GM03348 (cell line): ENCODE measurements at regions not wholly inside any gene's neighbourhood (a gene's known extent, or its start where the extent isn't known, plus 50 kb on each side); places are given as distances from the start of the nearest gene placed in this dataset.
"Not testable (repeated sequence)": the region's sequence is repeated elsewhere in the genome, so short reads cannot be mapped to it uniquely, and the experiment has no call there.

Source experiments
- DNase-seq: peaks from one replicate; pipeline ENCODE4 v3.0.0; 2012; ENCODE audit warnings: low spot score

DNA sequence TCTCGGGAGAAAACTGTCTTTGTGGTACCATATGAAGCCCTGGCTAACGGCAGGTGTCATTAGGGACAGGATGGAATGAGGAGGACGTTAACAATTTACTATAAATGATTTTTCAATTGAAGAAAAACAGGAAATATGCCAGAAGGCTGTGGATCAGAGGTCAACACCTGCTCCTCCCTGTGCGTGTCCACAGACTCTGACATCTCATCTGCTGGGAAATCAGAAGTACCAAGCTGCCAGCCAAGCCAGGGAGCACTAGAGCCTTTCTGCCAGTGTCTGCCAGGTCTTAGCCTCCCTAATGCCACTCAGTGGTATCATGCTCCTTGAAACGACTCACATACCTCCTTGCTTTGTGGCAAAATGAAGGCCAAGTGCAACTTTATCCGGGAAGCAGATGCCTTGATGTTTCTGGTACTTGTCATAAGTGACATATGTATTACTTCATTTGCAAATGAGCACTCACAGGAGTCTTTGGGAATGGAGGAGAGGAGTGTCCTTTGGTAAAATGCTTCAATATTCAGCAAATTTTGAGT lies 541.1 kb downstream of the SATB2 start:
- DNase-seq: no peak

DNA sequence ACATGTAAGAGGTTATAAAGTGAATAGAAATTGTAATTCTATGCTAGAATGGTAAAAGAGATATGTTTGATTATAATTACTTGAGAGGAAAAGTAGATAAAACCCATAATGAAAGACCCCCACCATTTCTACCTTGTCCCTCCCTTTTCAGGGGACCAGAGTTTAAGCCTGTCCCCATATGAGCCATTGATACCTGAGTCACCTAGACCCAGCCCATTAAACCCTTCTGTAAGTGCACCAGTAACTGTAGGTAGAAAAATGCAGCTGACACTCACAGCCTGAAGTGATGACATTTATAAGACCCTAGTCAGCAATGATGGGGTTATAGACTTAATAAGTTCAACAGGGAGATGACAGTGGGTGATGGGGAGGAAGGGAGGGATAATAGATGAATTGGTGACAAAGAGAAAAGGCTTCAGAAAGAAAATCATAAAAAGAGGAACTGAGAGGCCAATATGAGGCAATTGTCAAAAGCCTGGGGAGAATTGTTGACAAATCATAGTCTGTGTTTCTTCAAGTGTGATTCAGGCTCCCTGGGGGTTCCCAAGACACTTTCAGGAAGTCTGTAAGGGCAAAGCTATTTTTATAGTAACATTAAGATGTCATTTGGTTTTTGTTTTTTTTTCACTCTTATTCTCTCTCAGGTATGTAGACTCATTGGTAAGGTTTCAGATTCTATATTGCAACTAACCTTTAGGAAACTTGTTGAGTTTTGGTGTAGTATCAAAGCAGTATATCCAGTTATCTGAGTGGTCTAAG lies 544.2 kb downstream of the SATB2 start:
- DNase-seq: no peak

DNA sequence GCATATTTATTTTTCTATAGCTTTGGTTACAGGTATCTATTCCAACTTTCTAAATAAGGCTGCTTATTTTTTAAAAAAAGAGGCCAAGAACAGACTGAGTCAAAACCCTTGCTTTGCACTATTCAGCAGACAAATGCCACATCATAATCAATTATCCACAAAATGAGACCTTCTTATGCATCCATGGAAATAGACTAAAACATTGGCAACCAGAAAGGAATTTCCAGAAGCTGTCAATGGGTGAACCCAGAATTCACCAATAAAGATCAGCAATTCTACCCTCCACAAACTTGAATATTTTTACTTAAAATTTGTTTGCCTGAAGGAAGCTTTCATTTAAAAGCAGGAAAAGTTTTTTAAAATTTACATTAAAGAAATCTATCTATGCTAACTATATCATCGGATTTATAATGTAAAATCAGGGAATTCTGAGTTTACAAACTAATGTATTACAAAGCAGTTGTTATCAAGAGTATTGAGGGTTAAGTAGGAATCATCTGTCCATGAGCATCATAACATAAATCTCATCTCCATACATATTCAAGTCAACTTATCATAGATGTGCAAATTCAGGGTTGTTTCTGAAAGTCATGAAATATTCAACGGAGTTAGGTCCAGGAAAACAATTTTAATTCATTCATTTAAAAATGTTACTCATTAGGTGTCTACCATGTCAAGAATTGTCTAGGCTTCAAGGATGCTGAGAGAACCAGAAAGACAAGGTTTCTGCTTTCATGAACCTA lies 548.0 kb downstream of the SATB2 start:
- DNase-seq: no peak

DNA sequence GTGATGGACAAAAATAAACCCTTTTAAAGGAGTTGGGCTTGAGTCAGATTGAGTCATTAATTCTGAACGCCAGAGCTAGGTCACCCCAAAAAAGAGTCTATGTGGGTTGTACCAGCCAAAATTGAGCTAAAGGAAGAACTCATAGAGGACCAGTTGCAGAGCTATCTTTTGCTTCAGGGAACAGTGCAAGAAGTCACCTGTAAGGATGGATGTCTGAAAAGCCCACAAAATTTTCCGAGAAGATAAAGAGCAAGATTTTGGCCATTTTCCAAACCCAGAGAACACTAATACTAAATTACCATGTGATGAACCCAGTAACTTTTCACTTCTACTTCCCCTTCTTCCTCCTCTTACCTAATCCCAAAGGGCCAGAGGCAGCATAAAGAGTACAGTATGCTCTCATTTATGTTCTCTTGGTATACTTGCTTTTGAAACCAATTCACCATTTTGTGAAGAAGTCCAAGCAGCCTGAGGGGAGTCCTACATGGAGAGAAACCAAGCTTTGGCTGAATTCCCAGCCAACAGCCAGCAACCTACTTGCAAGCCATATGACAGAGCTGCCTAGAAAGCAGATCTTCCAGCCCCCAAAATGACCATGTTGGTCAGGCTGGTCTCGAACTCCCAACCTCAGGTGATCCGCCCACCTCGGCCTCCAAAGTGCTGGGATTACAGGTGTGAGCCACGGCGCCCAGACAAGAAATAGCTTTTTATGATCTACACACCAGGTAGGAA lies 551.7 kb downstream of the SATB2 start:
- DNase-seq: no peak

DNA sequence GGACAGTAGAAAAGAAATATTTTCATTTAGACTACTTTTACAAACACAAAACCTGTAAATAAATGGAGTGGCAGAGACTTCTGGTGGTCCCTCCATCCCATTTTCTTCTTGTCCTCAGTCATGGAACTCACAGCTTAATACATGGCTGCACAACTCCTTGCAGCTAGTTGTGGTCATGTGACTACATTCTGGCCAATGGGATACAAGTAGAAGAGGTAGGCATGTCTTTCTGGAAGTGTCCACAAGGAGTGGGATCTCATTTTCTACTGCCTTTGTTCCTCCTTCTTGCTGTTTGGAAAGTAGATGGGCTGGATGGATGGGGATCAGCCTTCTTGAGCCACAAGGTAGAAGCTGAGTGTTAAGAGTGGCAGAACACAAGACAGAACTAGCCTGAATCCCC lies 555.8 kb downstream of the SATB2 start:
- no peak for DNase-seq

DNA sequence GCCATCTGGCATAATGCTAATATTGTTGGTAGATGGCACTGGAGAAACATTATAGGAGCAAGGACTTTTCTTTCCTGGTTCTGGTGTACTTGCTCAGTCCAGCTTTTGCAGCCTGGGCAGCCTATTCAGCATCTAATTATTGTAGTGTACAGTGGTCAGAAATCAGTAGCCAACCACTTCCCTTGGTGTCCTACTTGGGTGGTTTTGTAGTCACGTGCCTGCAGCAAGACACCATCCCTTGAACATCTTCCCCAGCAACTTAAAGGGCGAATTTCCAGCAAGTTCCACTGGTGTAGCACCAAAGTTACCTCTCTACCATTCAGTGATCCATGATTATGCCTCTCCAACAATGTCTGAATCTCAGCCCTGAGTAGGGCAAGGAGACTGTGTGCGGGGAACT lies 557.6 kb downstream of the SATB2 start:
- DNase-seq: no peak

DNA sequence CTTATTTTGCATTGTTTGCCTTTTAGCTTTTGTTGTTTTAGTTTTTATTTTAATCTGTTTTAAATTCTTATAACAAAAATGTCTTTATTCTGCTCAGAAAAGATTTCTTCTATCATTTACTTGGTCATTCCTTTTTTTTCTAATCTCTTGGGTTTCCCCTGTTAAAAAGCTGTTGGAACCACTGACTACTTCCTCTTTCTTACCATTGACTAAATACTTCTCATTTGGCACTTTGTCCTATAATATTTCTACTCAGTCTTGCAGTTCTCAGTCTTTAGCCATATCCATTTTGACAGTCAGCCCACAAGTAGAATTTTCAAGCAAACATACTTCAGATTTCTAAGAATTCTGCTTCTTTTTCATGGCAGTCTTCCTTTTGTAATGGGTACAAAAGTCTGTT lies 567.2 kb downstream of the SATB2 start:
- no peak for DNase-seq

DNA sequence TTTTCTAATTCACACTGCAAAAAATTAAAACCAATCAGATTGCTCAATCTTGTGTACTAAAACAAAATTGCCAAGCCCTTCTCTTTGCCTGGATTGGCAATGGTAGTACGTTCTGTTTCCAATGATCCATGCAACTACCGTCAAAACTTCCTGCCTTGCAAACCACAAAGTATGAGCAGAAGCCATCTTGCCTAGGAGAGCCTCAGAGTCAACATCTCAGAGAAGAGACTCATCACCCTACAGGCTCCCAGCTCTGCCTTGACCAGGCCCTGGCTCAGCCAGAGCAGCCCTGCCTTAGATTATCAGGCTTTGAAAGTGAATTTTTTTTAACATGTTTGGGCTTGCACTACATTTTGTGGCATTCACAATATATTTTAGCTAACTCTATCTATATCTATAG lies 574.1 kb downstream of the SATB2 start:
- peak; percentile 24 for DNase-seq

DNA sequence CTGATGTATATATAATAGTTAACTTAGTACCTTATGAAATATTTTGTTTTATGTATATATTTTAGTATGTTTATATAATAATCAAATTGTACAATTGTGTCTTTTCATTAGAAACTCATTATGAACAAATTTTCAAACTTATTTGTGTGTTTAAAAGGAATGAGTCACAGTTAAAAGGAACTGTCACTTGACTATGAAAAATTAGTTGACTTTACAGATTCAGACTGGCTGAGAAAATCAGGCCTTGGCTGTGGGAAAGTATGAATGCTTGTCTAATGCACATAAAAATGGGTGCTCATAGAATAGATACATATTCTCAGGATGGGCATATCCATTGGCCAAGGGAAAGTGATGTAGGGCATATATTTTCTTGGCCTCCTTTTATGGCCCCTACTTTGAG lies 576.8 kb downstream of the SATB2 start:
- DNase-seq: no peak

DNA sequence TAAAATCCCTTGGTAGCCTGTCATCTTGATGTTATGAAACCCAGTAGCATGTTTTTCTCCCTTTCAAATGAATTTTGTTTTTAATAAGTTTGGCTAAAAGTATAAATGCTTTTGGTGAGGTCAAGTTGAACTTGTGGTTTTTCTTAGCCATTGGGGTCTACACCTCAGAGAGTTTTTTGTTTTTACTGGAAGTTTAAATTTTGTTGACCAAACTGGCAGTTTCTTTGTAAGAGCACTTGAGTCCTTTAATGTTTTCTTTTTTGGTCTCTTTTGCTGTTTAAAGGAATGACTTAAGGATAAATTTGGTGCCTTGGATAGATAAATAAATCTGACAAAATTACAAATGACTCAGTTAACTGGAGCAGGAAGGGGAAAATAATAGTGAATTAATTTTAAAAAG lies 577.3 kb downstream of the SATB2 start:
- no peak for DNase-seq

DNA sequence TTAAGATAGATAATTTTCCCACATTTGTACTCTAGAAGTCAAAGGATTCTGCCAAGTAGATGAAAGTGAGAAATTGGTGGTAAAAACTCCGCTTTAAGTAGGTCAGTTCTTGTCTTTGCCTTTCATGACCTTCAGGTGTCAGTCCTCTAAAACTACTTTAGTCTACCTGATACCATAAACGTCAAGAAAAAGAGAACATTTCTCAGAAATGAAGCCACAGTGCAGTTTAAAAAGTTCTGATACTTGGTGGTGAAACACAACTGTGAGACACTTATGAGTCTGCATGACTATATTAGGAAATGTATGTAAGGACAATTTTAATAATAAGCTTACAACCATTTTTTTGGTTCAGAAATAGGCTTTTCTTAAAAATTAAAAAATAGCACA lies 583.3 kb downstream of the SATB2 start:
- no peak for DNase-seq

DNA sequence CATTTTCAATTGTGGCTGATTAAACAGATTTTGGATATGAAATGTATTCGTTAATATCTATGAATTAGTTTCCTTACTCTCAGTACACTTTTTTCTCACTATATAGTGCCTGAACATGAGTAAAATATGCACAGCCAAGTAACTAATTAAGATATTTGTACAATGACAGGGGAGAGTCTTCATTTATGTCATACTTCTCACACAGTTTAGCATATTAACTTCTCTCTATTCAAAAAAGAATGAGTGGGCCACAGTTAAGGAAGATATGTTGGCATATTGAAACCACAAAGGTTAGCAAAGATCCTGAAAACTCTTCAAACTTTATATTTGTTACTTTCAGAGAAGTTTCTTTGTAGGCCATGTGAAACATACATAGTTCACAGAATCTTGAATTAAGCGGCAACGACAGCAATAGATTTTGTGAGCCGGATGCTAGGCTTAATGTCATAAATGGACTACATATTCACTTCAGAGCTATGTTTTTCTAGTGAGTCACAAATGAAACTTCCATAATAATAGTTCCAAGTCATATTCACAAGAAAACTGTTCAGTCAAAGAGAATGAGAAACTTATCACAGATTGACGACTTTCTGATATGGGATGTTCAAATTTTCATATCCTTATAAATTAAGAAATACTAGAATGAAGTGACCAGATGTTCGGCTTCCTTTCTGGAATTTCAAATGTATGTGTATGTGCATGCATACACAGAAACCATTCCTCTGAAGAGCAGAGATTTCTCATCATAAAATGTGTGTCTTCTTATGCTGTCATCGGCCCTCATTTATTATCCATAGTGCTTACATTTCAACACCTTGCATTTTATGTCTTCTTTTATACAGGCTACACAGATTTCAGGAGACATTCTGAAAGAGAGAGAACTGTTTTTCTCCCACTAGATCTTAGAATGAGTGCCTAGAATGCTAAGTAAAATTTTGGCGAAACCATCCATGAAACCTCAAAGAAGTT lies 584.0 kb downstream of the SATB2 start:
- peak; percentile 35 for DNase-seq

DNA sequence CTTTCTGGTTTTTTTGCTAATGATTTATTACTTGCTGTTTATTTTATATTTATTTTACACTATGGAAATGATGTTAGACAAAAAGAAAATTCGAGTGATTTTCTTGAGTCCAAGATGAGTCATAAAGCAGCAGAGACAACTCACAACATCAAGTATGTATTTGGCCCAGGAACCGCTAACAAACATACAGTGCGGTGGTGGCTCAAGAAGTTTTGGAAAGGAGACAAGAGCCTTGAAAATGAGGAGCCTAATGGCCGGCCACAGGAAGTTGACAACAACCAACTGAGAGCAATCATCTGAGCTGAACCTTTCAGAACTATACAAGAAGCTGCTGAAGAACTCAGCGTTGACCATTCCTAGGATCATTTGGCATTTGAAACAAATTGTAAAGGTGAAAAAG lies 594.1 kb downstream of the SATB2 start:
- DNase-seq: peak; percentile 6

DNA sequence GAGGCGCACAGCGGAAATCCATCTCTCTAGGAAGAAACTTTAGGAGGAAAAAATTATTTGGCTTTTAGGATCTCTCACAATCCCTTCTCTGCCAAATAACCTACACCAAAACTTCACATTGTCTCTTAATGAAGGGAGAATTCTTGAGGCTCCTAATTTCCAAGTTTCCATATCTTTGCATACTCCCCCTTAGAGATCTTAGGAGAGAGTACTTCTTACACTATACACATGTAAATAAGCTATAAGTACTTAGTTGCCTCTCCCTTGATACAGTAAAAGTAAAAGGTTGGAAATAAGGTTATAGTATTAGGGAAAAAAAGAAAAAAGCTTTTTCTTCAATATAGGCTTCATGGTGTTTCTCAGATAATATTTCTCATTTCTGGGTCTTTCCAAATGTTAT lies 596.7 kb downstream of the SATB2 start:
- no peak for DNase-seq

DNA sequence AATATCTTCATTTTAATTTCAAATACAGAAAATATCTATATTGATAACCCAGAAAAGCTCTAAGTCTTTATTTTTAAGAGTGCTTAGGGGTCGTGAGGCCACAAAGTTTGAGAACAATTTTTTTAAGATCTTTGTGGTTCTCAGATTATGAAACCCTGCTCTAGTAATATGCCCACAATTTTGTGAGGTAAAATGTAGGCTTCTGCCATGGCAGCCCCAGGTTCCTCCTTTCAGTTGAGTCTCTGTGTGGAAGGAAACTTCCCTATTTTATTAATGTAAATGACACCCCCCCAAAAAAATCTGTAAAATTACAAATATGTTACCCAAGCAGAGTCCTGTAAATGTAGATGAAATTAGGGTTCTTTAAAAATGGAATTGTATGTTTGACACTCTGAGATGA lies 600.5 kb downstream of the SATB2 start:
- DNase-seq: no peak

DNA sequence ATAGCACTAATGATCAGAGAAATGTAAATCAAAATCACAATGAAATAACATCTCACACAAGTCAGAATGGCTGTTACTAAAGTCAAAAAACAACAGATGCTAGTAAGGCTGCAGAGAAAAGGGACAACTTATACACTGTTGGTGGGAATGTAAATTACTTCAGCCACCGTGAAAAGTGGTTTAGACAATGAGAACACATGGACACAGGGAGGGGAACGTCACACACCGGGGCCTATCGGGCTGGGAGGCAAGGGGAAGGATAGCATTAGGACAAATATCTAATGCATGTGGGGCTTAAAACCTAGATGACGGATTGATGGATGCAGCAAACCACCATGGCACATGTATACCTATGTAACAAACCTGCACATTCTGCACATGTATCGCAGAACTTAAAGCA lies 602.0 kb downstream of the SATB2 start:
- not testable (repeated sequence) for DNase-seq

DNA sequence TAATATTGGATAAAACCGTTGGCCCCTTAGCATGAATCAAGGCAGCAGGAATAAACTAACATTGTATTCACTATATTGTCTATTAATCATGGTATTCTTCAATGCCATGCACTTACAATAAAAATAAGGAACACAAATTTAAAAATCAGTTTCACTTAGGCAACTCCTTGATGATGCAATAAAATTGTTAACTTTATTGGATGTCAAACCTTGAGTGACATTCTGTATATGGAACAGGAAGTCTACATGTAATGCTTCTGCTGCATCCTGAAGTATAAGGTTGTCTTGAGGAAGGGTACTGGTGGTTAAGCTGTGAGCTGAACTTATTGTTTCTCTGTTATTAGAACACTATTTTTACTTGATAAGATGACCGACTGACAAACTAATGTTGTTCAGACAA lies 605.5 kb downstream of the SATB2 start:
- no peak for DNase-seq

DNA sequence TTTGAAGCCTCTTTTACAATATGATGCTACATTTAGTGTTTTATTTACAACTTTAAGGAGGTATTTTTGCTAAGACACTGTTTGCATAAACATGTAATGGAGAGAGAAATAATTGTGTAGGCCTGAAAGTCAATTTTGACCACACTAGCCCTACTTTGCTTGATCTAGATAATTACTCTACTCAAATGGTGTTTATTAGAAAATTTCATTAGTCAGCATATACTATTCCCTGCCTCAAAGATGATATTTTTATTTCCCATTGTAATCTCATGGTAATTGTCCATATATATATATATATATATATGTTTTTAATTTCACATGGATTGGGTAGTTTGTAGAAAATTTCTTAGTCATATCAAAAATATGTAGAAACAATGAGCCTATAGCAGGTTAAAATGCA lies 632.2 kb downstream of the SATB2 start:
- no peak for DNase-seq

DNA sequence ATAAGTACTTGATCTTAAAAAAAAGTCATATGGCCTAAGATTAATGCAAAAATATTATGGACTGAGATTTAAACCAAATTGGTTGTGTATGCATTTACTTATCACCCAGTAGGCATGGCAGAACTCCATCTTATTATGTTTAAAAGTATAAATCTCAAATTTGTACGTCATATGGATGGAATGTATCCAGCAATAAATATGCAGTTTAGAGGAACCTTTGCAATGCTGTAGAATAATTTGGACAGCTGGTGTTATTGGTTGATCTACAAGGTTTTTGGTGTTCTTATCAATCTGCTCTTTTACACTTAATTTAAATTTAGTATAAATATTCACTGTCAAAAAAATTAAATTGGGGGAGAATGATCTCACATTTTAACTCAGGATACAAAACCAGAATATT lies 640.2 kb downstream of the SATB2 start:
- DNase-seq: no peak

DNA sequence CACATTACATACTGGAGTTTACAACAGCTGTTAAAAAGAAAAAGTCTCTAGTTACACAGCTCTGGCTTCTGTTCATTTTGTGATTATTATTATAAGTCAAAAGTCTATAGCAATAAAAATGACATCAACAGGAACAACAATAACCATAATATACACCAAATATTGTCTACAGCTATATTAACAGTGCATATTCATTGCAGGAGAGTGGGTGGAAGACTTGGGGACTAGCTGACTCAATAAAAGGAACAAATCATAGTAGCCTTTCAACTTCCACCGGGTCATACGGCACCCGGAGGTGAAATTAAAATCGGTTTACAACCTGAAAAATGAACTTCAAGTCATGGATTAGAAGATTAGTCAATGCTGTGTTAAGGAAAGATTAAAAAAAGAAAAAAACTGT lies 642.1 kb downstream of the SATB2 start:
- DNase-seq: no peak

DNA sequence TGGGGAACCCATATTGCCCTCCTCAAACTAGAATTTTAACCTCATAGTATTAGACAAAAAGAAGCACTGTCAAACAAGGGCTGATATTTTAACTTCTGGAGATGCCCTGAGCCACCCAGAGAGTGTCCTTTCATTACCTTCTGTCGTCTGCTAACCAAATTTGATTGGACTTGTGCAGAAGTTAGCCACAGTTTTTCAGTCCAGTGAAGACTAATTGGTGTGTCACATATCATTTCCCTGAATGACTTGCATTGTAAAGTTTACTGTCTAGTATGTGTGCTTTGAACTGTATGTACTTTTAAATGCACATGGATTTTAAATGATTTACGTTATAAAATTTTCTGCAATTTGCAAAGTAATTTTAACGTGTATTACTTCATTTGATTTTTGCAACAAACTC lies 646.5 kb downstream of the SATB2 start:
- no peak for DNase-seq

DNA sequence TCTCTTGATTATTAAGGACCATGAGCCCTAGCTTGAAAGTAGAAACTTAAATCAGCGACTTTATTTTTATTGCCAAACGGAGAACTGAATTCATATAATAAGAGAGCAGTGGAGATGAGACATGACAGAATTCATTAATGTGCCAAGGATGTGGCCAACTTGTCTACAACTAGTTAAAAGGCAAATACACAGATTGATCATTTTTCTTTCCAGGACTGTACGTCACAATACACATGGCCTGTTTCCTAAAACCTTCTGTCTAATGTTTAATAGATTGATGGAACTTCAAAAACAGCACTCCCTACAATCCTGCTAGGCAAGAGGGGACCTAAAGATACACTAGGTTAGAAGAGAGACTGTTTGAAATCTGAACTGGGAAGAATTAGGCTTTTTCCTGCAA lies 647.8 kb downstream of the SATB2 start:
- no peak for DNase-seq
